Activated CD4-positive, CD25-positive, alpha-beta regulatory T cell (primary cell): ENCODE measurements at regions not wholly inside any gene's neighbourhood (a gene's known extent, or its start where the extent isn't known, plus 50 kb on each side); places are given as distances from the start of the nearest gene placed in this dataset.

ENCODE experiments used
- DNase-seq, 4 experiments: peaks; one replicate each; lab custom pipeline; 2025; lab: John Stamatoyannopoulos, UW

GRCh38 chr5:174159327-174160114, 114.0 kb downstream of the NSG2 start:
- DNase-seq, result no peak

DNA sequence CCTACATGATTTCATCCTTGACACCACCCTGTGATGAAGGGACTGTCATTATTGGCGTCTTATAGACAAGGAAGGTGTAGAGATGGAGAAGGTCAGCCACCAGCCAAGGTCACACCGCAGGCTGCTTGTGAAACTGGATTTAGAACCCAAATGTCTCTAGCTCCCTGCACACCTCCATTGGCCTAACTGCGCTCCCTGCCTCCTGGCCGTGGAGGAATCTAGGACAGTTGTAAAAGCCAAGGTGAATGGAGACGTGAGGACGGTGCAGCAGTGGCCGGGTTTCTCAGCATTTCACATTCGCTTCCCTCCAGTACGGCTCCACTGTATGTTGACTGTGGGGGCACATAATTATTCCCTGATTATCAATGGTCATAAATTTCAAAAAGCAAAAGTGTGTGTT, 119.9 kb downstream of the NSG2 start:
- DNase-seq, result no peak

DNA sequence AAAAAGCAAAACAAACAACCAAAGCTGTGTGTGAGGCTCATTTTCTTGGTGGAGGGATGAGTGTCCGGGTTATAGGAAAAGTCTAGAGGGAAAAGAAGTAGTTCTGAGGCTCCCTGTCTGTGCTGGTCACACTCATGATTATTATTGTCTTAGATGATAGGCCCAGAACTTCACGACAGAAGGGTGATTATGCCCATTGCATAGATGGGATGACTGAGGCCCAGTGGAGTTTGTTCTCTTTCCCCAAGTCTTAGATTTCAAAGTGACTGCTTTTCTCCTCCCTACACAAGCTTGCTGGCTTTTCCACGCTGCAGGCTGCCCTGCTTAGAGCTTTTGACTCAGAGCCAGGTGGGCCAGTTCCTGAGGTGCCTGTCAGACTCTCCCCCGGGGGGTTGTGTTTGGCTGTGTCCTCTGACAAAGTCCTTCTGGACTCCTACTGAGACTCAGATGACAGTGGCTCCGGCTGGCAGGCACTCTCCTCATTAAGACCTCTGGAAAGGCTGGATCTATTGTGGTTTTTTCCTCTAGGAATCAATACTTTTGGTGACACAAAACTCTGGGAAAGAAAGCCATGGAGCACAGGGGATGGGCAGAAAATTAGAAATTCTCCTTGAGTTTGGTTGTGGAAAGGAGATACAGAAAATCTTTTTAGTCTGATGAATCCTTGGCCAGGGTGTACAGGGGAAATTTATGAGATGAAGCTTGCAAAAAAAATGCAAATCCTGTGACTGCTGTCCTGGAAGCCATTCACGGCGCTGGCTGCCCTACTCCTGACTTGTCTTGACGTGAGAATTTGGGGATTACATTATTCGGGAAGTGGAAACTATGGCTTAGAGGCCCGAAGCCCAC, 120.9 kb downstream of the NSG2 start:
- DNase-seq, result no peak

DNA sequence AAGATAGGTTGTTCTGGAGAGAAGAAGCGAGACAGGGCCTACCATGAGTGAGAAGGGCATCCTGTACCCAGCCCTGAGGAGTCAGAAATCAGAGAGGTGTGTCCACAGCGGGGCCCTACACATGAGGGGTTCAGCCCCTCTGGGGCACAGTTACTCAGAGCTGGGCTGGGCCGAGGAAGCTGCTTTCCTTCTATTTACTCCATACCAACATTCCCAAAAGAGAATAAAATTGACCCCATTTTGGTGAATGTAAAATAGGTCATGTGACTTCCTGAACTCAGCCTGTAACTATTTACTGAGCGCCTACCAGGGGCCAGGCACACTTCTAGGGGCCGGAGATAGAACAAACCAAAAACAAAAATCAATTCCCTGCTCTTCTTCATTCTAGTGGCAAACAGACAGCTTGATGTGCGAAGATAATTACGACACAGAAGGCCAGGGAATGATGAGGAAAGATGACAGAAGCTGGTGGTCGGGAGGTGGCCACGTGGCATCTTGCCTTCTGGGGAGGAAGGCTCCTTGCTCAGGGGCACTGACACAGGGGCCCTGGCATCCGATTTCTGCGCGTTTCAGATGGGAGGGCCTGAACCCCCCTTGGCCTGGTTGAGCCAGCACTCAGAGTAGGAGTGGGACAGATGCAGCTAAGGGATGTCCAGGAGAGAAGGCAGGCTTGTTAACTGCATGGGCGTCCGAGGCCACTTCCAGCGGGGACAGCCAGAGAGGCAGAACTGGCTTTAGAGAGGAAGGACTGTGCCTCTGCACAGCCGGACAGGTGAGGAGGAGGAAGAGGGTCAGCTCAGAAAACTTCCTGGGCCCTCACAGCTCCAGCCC, 121.8 kb downstream of the NSG2 start:
- DNase-seq, result no peak

GRCh38 chr5:174172152-174172551, 126.6 kb downstream of the NSG2 start:
- no peak for DNase-seq

GRCh38 chr5:174172566-174172965, 127.1 kb downstream of the NSG2 start:
- DNase-seq, result no peak

GRCh38 chr5:174173766-174174165, 128.3 kb downstream of the NSG2 start:
- no peak for DNase-seq

GRCh38 chr5:174175716-174176268, 130.3 kb downstream of the NSG2 start:
- no peak for DNase-seq

- no peak for DNase-seq
Observed at GRCh38 chr5:174176511-174176910, 131.0 kb downstream of the NSG2 start.

- DNase-seq, result no peak
Observed at GRCh38 chr5:174177531-174177930, 132.0 kb downstream of the NSG2 start.

DNA sequence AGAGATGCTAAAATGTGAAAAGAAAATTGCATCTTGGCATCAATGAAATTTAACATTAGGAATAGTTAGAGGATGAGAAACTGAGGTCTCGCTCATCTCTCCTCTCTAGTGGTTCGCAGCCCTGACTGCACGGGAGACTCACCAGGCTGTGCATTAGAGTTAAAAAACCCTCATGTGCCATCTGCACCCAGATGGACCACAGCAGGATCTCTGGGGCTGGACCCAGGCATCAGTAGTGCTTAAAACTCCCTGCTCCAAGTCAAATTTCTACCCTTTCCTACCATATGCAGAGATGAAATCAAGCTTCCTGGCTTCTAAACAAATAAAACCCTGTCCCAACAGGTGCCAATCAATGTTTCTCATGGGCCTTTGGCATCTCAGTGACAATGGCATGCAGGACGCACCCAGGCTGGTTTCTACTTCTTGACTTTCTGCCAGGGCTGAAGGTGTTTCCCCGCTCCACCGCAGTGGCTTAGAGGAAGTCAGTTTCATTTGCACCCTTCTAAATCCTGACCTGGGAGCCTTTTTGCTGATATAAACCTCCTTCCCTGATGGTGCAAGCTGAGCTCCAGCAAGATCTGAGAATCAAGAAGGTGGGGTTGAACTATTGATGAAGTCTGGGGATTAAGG, 132.6 kb downstream of the NSG2 start:
- no peak for DNase-seq

- DNase-seq, result no peak
Observed at GRCh38 chr5:174180639-174181038, 135.1 kb downstream of the NSG2 start.

- no peak for DNase-seq
Observed at GRCh38 chr5:174182111-174182510, 136.6 kb downstream of the NSG2 start.

DNA sequence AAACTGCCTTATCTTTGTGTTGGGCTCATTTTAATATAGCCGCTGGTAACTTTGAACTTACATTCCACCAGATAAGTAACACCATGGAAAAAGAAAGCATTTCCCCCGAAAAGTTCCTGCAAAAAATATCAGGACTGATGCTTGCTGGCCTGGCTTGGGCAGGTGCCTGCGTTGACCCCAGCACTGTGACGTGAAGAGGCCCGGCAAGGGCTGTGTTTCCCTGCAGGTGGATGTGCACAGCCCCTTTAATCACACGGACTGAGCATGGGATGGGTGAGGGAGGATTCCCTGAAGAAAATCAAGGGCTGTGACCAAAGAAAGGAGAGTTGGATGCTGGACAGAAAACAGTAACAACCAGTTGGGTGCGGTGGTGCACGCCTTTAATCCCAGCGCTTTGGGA, 138.2 kb downstream of the NSG2 start:
- no peak for DNase-seq

DNA sequence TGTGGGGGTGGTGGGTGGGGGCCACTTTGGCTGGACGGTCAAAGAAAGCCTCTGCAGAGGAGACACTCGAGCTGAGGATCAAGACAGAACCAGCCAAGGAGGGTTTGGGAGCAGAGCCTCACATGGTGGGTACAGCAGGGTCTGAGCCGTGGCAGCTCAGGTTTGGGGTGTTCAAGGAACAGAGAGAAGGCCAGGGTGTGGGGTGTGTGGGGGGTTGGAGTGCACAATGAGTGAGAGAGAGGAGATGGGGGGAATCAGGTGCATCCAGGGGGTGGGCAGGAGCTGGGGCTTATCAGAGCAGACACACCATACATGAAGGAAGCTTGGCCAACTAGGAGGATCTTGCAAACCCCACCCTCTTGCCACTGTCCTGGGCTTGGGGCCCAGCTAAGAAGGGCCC, 140.0 kb downstream of the NSG2 start:
- DNase-seq, result no peak

DNA sequence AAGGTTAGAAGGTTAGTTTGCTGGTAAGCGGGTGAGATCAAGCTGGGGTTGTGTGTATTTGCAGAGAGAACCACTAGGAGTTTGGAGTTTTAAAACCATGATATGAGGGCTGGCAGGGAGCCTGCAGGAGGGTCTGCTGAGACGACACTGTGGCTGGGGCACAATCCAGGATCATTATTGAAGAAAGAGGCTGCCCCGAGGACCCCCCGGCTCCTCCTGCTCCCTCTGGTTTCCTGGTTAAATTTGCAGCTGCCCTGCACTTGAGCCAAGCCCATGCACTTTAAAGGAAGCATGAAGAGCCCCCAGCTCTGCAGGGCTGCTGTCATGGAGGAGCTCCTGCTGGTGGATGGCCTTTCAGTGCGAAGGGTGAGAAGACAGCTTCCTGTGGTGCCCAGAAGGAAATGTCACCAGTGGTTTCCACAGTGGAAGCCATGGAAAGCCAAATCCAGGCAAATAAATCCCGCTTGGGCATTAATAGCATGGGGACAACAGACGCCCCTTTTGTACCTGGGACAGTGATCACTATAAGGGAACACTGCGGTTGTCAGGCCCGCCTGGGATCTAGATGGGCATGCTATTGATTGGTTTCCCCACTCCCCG, 140.7 kb downstream of the NSG2 start:
- DNase-seq, result no peak

GRCh38 chr5:174187001-174187400, 141.5 kb downstream of the NSG2 start:
- DNase-seq, result no peak

DNA sequence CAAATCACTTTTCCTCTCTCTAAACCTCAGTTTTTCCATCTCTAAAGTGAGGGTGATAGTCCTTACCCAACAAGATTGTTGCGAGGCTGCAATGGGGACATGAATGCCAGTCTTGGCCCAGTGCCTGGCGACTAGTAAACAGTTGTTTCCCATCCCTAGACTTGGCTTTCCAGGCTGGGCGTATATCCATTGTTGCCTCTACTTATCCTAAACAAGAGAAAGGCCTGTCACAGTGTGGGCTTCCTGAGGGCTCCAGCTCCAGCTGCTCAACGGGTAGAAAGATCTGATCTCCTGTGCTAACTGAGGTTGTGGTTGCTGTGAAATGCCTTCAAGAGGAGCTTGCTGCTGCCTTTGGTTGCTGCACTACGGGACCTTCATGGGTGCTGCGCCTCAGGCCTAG, 142.0 kb downstream of the NSG2 start:
- DNase-seq, result no peak

DNA sequence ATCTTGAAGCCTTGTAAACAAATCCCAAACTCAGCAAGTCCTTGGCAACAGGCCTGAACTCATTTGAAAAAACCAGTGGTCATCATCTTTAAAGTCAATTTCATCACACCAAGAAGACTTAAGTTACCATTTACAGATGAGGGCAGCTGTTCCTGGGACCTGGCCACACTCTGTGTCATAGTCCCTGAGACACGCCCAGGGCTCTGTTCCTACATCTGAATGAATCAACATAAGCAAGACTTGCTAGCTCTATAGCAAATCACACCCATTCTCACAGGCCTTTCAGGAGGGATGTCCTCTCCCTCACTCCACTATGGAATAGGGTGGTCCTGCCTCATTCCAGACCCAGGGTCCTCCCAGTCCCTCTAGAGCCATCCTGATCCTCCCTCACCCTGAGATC, 142.8 kb downstream of the NSG2 start:
- no peak for DNase-seq

DNA sequence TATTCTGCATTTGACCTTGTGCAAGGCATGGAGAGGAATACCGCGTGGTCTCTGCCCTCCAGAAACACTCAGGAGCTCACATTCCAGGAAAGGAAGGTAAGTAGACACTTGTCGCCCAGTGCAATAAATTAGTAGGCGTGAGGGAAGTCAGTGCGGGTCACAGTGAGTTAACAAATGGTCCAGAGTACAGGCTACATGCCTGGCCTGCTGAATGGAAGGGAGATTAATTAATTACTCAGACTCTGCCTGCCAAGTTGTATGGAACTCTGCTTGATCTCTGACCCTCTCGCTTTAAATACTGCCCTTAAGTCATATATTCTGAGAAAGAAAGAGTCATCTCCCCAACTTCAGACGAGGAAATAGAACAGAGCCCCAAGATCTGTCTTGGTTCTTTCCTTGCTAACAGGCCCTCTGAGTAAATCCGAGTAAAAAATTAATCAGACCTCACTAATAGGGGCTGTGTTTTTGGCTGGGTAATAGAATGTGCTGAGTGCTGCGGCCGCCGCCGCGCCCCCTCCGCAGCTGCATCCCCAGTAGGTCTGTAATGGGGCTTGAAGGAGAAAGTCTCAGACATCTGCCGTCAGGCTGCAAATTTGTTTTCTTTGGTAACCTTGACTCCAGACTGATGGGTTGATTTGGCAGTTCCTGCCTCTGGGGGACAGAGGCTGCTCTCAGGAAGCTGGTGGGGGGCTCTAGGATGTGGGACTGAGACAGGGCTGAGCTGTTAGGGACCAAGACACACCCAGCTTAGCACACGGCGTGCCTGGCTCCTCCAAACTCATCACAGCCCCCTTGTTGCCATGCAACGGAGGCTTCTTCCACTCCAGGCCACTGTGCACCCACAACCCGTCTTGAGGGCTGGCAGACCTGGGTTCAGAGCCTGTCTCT, 144.4 kb downstream of the NSG2 start:
- DNase-seq, result no peak
